Endothelial cell of umbilical vein (primary cell): ENCODE measurements at regions not wholly inside any gene's neighbourhood (a gene's known extent, or its start where the extent isn't known, plus 50 kb on each side); places are given as distances from the start of the nearest gene placed in this dataset.

ENCODE experiments used
- BruUV-seq: library from RNA; stranded (reverse); fragments of 400-500 nt; replicated peaks from 2 replicates; lab custom pipeline; 2021; lab: Mats Ljungman, UMichigan
- CTCF ChIA-PET: fragments of 300-600, 350-600 bp; sonication (Branson Sonifier 250); formaldehyde crosslinking; loops from one replicate; lab custom pipeline; 2021; ENCODE audit warnings: antibody characterized with exemption, inconsistent platforms; lab: Charles Lee
- POLR2A ChIA-PET: fragments of 300-600, 350-600 bp; sonication (Branson Sonifier 250); formaldehyde crosslinking; loops from one replicate; lab custom pipeline; 2021; ENCODE audit warnings: antibody characterized with exemption, inconsistent platforms; lab: Charles Lee
- DNase-seq: peaks from one replicate; pipeline ENCODE4 v3.0.0-alpha.2; 2011; ENCODE audit warnings: low read depth, low spot score
- FAIRE-seq: peaks from 2 replicates; lab custom pipeline; 2011; peaks lifted over from hg19 to GRCh38; lab: Jason Lieb, UNC
- H2AFZ ChIP-seq: 2 replicates; pipeline ENCODE4 v1.6.0; 2012; ENCODE audit warnings: low read depth, low read length, control low read depth, inconsistent platforms
- H3K27ac ChIP-seq: 2 replicates; pipeline ENCODE4 v1.5.1; 2011; ENCODE audit warnings: low read depth, mild to moderate bottlenecking, control low read depth, low read length, moderate library complexity; ENCODE audit not compliant: insufficient read depth
- H3K27me3 ChIP-seq, 2 experiments: 2 replicates each; pipeline versions ENCODE4 v1.6.0 to v1.6.1; 2011; ENCODE audit warnings: low read length in 2 of 2, mixed read lengths in 1 of 2; ENCODE audit not compliant: control insufficient read depth in 2 of 2, insufficient read depth in 2 of 2
- H3K36me3 ChIP-seq, 2 experiments: 2 replicates in 1 of 2; 3 replicates in 1 of 2; pipeline ENCODE4 v1.5.1; 2011; ENCODE audit warnings: low read length in 2 of 2, mild to moderate bottlenecking in 1 of 2, moderate library complexity in 1 of 2; ENCODE audit not compliant: control insufficient read depth in 2 of 2, insufficient read depth in 2 of 2; ENCODE audit errors: extremely low read depth in 1 of 2
- H3K4me1 ChIP-seq: 3 replicates; pipeline ENCODE4 v1.5.1; 2011; ENCODE audit warnings: mild to moderate bottlenecking, low read length; ENCODE audit not compliant: control insufficient read depth, insufficient read depth; ENCODE audit errors: extremely low read depth
- H3K4me2 ChIP-seq: 2 replicates; pipeline ENCODE4 v1.6.1; 2011; ENCODE audit warnings: low read length, control low read depth, mixed read lengths; ENCODE audit not compliant: insufficient read depth
- H3K4me3 ChIP-seq, 3 experiments: fragments of 200-600 bp in 1 of 3; sonication (generic), shearing (Covaris generic) in 1 of 3; replicated peaks in 1 of 3; 2 replicates each; pipeline ENCODE4 v1.5.1; 2011 to 2016; ENCODE audit warnings: control low read depth in 3 of 3, low read length in 3 of 3, mild to moderate bottlenecking in 2 of 3, inconsistent platforms in 1 of 3, low read depth in 1 of 3, moderate library complexity in 1 of 3; ENCODE audit not compliant: insufficient read depth in 1 of 3
- H3K79me2 ChIP-seq: 2 replicates; pipeline ENCODE4 v1.6.0; 2012; ENCODE audit warnings: low read length, inconsistent platforms; ENCODE audit not compliant: control insufficient read depth, insufficient read depth
- H3K9ac ChIP-seq: replicated peaks from 2 replicates; pipeline ENCODE3; 2011; ENCODE audit warnings: low read length, control low read depth; ENCODE audit not compliant: insufficient read depth; ENCODE audit errors: extremely low read depth
- H3K9me1 ChIP-seq: replicated peaks from 3 replicates; pipeline ENCODE4 v1.6.0; 2011; ENCODE audit warnings: mild to moderate bottlenecking, low read length; ENCODE audit not compliant: control insufficient read depth, insufficient read depth; ENCODE audit errors: extremely low read depth
- H3K9me3 ChIP-seq: replicated peaks from 2 replicates; pipeline ENCODE4 v1.5.1; 2012; ENCODE audit warnings: low read length, inconsistent platforms; ENCODE audit not compliant: control insufficient read depth, insufficient read depth
- H4K20me1 ChIP-seq: replicated peaks from 2 replicates; pipeline ENCODE3; 2011; ENCODE audit warnings: mild to moderate bottlenecking, low read length; ENCODE audit not compliant: control insufficient read depth, insufficient read depth; ENCODE audit errors: extremely low read depth
- EZH2 ChIP-seq: IDR thresholded peaks from 2 replicates; pipeline ENCODE4 v1.6.1; 2012; ENCODE audit warnings: borderline replicate concordance, low read depth, mild to moderate bottlenecking, moderate library complexity, low read length, inconsistent platforms; ENCODE audit not compliant: severe bottlenecking
- FOS ChIP-seq: IDR thresholded peaks from 2 replicates; pipeline ENCODE4 v1.6.1; 2011; ENCODE audit warnings: mild to moderate bottlenecking, low read length, moderate library complexity, borderline replicate concordance; ENCODE audit not compliant: insufficient read depth
- GATA2 ChIP-seq: IDR thresholded peaks from 2 replicates; pipeline ENCODE4 v1.7.0; 2011; ENCODE audit warnings: low read depth, mild to moderate bottlenecking, moderate library complexity, mixed read lengths, low read length; ENCODE audit not compliant: insufficient read length, insufficient read depth
- JUN ChIP-seq: IDR thresholded peaks from 2 replicates; pipeline ENCODE4 v1.6.1; 2011; ENCODE audit warnings: borderline replicate concordance, low read depth; ENCODE audit not compliant: insufficient read length, insufficient read depth
- MYC ChIP-seq: IDR thresholded peaks from one replicate; pipeline ENCODE4 v1.6.1; 2011; ENCODE audit warnings: mild to moderate bottlenecking, low read depth, low read length
- POLR2A ChIP-seq: IDR thresholded peaks from 2 replicates; pipeline ENCODE4 v1.6.1; 2012; ENCODE audit warnings: low read depth, mild to moderate bottlenecking, control low read depth, low read length
- POLR2AphosphoS5 ChIP-seq: IDR thresholded peaks from 2 replicates; pipeline ENCODE4 v1.6.1; 2012; ENCODE audit warnings: low read depth, mild to moderate bottlenecking, control low read depth, low read length, moderate library complexity; ENCODE audit not compliant: insufficient read depth
- dilution Hi-C: fragments of 300-500 bp; cut with MboI; formaldehyde crosslinking; loops from one replicate; pipeline ENCODE4 v1.15.0; 2019; ENCODE audit warnings: low sequenced_read_pairs; ENCODE audit not compliant: extremely low pct_ligation_motif_present
- intact Hi-C: fragments of 100-400 bp; cut with micrococcal nuclease; formaldehyde crosslinking; loops from one replicate; pipeline ENCODE4 v1.10.0; 2022
- TF ChIP-seq, protein P1 (sequence below): IDR thresholded peaks from 2 replicates; pipeline ENCODE4 v1.6.1; 2011; ENCODE audit not compliant: insufficient read depth, insufficient read length
- TF ChIP-seq, protein P2 (sequence below), 2 donors: IDR thresholded peaks; 1 replicate in 1 of 2; 2 replicates in 1 of 2; pipeline ENCODE4 v1.5.1; 2011; ENCODE audit warnings: low read length in 2 of 2, mild to moderate bottlenecking in 2 of 2, moderate library complexity in 2 of 2, control low read depth in 1 of 2, inconsistent platforms in 1 of 2, low read depth in 1 of 2; ENCODE audit not compliant: insufficient read depth in 1 of 2; ENCODE audit errors: extremely low read depth in 1 of 2

DNA sequence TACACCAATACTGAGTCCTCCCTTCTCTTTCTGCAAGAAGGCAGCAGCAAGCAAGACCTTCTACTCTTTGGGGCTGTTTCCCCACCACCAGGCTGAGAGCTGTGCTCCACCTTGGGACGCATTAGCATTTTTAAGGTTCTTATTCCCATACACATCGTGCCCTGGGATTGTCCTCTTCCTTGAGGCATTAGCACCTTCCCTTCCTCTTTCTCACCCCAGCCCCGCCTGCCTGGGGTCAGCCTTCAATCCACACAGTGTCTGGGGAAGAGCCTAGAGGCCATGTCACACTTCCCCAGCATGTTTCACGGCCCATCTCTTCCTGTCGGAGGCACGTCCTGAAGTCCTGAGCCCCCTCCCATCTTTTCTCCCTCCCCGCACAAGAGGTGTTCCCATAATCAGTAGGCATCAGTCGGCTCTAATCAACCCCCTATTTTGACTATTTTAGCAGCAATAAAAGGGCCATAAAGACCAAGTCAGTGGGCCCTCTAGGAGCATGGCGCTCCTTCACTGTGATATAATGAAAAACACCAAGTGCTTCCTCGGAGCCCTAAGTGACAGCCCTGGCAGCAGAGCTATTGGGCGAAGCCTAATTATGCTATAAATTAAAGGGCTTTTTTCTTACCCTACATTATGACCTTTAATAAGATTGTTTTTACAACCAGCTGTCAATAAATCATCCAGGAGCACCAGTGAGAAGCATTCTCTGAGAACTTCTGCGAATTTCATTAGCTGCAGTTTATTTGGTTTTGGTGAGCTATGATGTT lies 55.0 kb upstream of the PKDCC start:
- H4K20me1 ChIP-seq: no peaks in the 10 kb centered on the region
- ChIA-PET CTCF (interaction anchor here (1.3 kb wide), 2 partner anchors 19 to 139 kb away, joined by 3 read pairs; no protein-coding TSS in a partner anchor), POLR2A (no interaction called here)
- H3K36me3 ChIP-seq: no peaks in the 10 kb centered on the region
- H3K79me2 ChIP-seq: no peaks in the 10 kb centered on the region
- H3K9me1 ChIP-seq: no peaks in the 10 kb centered on the region
- intact Hi-C loops: no loop called here
- no peak overlapping the region for H3K27ac ChIP-seq
- BruUV-seq: no TSS peak
- no peak overlapping the region for H3K4me2 ChIP-seq
- H3K4me3 ChIP-seq: no peak overlapping the region
- TF ChIP-seq MYC (no peak), JUN (no peak), POLR2AphosphoS5 (no peak), EZH2 (no peak), GATA2 (no peak), FOS (no peak), POLR2A (no peak)
- TF ChIP-seq, protein P1, sequence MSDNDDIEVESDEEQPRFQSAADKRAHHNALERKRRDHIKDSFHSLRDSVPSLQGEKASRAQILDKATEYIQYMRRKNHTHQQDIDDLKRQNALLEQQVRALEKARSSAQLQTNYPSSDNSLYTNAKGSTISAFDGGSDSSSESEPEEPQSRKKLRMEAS: no peak
- TF ChIP-seq, protein P2, sequence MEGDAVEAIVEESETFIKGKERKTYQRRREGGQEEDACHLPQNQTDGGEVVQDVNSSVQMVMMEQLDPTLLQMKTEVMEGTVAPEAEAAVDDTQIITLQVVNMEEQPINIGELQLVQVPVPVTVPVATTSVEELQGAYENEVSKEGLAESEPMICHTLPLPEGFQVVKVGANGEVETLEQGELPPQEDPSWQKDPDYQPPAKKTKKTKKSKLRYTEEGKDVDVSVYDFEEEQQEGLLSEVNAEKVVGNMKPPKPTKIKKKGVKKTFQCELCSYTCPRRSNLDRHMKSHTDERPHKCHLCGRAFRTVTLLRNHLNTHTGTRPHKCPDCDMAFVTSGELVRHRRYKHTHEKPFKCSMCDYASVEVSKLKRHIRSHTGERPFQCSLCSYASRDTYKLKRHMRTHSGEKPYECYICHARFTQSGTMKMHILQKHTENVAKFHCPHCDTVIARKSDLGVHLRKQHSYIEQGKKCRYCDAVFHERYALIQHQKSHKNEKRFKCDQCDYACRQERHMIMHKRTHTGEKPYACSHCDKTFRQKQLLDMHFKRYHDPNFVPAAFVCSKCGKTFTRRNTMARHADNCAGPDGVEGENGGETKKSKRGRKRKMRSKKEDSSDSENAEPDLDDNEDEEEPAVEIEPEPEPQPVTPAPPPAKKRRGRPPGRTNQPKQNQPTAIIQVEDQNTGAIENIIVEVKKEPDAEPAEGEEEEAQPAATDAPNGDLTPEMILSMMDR (IDR thresholded peaks at IDR 0.05; ENCODE audit: extremely low read depth in 1 of 2, insufficient read depth in 1 of 2, low read depth in 1 of 2, low read length in 2 of 2): no peak
- H3K9me3 ChIP-seq: no peaks in the 10 kb centered on the region
- H3K4me1 ChIP-seq: no peaks in the 10 kb centered on the region
- no peak overlapping the region for H2AFZ ChIP-seq
- dilution Hi-C loops: no loop called here
- no peak for DNase-seq
- no peak for FAIRE-seq
- no peak overlapping the region for H3K9ac ChIP-seq
- H3K27me3 ChIP-seq: peaks cover 3 to 9% of the 10 kb centered on the region in 2 experiments
